ENCODE measurements at regions not wholly inside any gene's neighbourhood (a gene's known extent, or its start where the extent isn't known, plus 50 kb on each side); places are given as distances from the start of the nearest gene placed in this dataset.

DNA sequence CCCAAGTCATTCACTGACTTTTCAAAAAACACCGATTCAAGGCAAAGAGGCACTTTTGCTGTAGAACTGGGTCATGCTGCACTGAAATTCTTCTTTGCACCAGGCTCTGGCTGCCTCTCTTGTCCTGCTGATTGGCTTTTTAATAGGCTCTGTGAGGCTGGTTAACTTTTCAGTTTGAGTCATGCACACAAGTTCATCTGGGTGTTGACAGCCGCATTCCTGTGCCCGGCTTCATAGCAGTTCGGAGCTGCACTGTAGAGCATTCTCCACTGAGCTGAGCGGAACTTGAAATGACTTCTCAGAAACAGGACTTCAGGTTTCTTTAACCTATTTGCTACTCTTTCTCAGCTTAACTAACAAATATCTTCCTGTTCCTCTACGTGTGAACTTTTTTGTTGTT, 978.3 kb downstream of the UQCRFS1 start:
- TF ChIP-seq EZH2 (IDR thresholded peaks at IDR 0.05; ENCODE audit: low read depth) = no peak
- TF ChIP-seq, protein P1, sequence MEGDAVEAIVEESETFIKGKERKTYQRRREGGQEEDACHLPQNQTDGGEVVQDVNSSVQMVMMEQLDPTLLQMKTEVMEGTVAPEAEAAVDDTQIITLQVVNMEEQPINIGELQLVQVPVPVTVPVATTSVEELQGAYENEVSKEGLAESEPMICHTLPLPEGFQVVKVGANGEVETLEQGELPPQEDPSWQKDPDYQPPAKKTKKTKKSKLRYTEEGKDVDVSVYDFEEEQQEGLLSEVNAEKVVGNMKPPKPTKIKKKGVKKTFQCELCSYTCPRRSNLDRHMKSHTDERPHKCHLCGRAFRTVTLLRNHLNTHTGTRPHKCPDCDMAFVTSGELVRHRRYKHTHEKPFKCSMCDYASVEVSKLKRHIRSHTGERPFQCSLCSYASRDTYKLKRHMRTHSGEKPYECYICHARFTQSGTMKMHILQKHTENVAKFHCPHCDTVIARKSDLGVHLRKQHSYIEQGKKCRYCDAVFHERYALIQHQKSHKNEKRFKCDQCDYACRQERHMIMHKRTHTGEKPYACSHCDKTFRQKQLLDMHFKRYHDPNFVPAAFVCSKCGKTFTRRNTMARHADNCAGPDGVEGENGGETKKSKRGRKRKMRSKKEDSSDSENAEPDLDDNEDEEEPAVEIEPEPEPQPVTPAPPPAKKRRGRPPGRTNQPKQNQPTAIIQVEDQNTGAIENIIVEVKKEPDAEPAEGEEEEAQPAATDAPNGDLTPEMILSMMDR (conservative IDR thresholded peaks at IDR 0.05) = no peak
- no peaks in the 10 kb centered on the region for H3K9me2 ChIP-seq (ENCODE audit: insufficient read depth)
- ChIA-PET POLR2A (ENCODE audit: unreplicated experiment) (no interaction called here), CTCF (no interaction called here)
- no peaks in the 10 kb centered on the region for H4K20me1 ChIP-seq (ENCODE audit: insufficient read depth)
- H3K4me1 ChIP-seq (replicated peaks; ENCODE audit: insufficient read depth) = no peaks in the 10 kb centered on the region
- H3F3A ChIP-seq (ENCODE audit: insufficient read depth, low read depth) = no peaks in the 10 kb centered on the region
- H3K36me3 ChIP-seq (ENCODE audit: low read depth) = no peaks in the 10 kb centered on the region
- H3K9me3 ChIP-seq (ENCODE audit: insufficient read depth, low read depth) = no peaks in the 10 kb centered on the region
- BruUV-seq (replicated peaks) = no TSS peak
- no peak overlapping the region for H2AFZ ChIP-seq
- H3K4me2 ChIP-seq = no peak overlapping the region
- no peak overlapping the region for H3K4me3 ChIP-seq
- intact Hi-C loops (cut with micrococcal nuclease; ENCODE audit: unreplicated experiment) = no loop called here
- no peak overlapping the region for H3K27ac ChIP-seq
- DNase-seq = no peak
- H3K27me3 ChIP-seq (ENCODE audit: insufficient read depth, low read depth) = peaks cover 22% of the 10 kb centered on the region
- H3K79me2 ChIP-seq (ENCODE audit: low read depth) = no peaks in the 10 kb centered on the region

DNA sequence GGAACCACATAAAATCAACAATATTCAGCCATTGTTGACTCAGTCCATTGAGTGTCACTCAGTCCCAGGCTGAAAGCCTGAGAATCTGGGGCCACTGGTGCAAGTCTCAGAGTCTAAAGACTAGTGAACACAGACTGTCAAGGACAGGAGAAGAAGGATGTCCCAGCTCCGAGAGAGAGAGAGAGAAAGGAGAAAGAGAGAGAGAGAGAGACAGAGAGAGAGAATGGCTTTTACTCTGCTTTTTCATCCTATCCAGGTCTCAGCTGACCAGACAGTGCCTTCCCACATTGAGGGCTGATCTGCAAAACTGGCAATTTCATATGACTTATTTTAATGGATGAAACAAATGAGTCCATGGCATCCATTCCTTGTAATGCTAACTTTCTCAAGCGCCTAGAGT, 984.1 kb downstream of the UQCRFS1 start:
- Histone ChIP-seq H3K9me2 (ENCODE audit: insufficient read depth) (no peaks in the 10 kb centered on the region), H3K27me3 (ENCODE audit: insufficient read depth, low read depth) (peaks cover 33% of the 10 kb centered on the region; the same call in 1 of the 2 replicates), H3K4me2 (no peak overlapping the region), H2AFZ (no peak overlapping the region), H3K79me2 (ENCODE audit: low read depth) (no peaks in the 10 kb centered on the region), H3K36me3 (ENCODE audit: low read depth) (no peaks in the 10 kb centered on the region), H4K20me1 (ENCODE audit: insufficient read depth) (no peaks in the 10 kb centered on the region), H3F3A (ENCODE audit: insufficient read depth, low read depth) (no peaks in the 10 kb centered on the region), H3K9me3 (ENCODE audit: insufficient read depth, low read depth) (no peaks in the 10 kb centered on the region), H3K27ac (no peak overlapping the region), H3K4me3 (no peak overlapping the region), H3K4me1 (replicated peaks; ENCODE audit: insufficient read depth) (no peaks in the 10 kb centered on the region)
- intact Hi-C loops (cut with micrococcal nuclease; ENCODE audit: unreplicated experiment) = no loop called here
- no TSS peak for BruUV-seq (replicated peaks)
- no peak for TF ChIP-seq EZH2 (IDR thresholded peaks at IDR 0.05; ENCODE audit: low read depth)
- TF ChIP-seq, protein P1 (conservative IDR thresholded peaks at IDR 0.05) = no peak
- DNase-seq = no peak
- POLR2A ChIA-PET (ENCODE audit: unreplicated experiment) = no interaction called here
- CTCF ChIA-PET = no interaction called here

DNA sequence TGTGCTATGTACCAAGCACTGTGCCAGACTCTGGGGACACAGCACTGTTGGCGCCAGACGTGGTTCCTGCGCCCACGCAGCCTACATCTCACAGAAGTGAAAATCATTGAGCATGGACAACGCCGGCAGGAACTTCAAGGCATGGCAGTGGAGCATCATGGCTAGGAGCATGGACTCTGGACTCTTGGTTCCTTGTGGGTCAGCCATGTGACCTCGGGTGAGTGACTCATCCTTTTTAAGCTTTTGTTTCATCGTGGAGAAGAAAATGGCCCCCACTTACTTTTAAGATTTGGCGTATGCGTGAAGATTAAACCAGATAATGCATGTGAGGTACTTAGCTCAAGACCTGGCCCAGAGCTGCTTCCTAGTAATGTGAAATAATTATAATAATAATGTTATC, 988.5 kb downstream of the UQCRFS1 start:
- Histone ChIP-seq H3K79me2 (ENCODE audit: low read depth) (no peaks in the 10 kb centered on the region), H3K36me3 (ENCODE audit: low read depth) (no peaks in the 10 kb centered on the region), H3K27me3 (ENCODE audit: insufficient read depth, low read depth) (peaks cover 48% of the 10 kb centered on the region; the same call in 1 of the 2 replicates), H3K4me3 (no peak overlapping the region), H3K4me2 (no peak overlapping the region), H2AFZ (no peak overlapping the region), H3F3A (ENCODE audit: insufficient read depth, low read depth) (no peaks in the 10 kb centered on the region), H4K20me1 (ENCODE audit: insufficient read depth) (no peaks in the 10 kb centered on the region), H3K4me1 (replicated peaks; ENCODE audit: insufficient read depth) (no peaks in the 10 kb centered on the region), H3K27ac (no peak overlapping the region), H3K9me2 (ENCODE audit: insufficient read depth) (no peaks in the 10 kb centered on the region), H3K9me3 (ENCODE audit: insufficient read depth, low read depth) (no peaks in the 10 kb centered on the region)
- ChIA-PET POLR2A (ENCODE audit: unreplicated experiment) (no interaction called here), CTCF (no interaction called here)
- intact Hi-C loops (cut with micrococcal nuclease; ENCODE audit: unreplicated experiment) = no loop called here
- DNase-seq = no peak
- TF ChIP-seq, protein P1 (conservative IDR thresholded peaks at IDR 0.05) = no peak
- no peak for TF ChIP-seq EZH2 (IDR thresholded peaks at IDR 0.05; ENCODE audit: low read depth)
- BruUV-seq (replicated peaks) = no TSS peak

All from PC-9 (cell line).